ENCODE measurements at regions not wholly inside any gene's neighbourhood (a gene's known extent, or its start where the extent isn't known, plus 50 kb on each side); places are given as distances from the start of the nearest gene placed in this dataset.
"Not testable (repeated sequence)": the region's sequence is repeated elsewhere in the genome, so short reads cannot be mapped to it uniquely, and the experiment has no call there.

GRCh38 chr5:34191279-34191744 lies 148.3 kb upstream of the C1QTNF3 start:
- TF ChIP-seq CTCF (IDR thresholded peaks at IDR 0.05; ENCODE audit: low read length); EZH2 (IDR thresholded peaks at IDR 0.05; ENCODE audit: borderline replicate concordance, low read length): not testable (repeated sequence)

All from OCI-LY1 (cell line).